K562 (cell line): ENCODE measurements at regions not wholly inside any gene's neighbourhood (a gene's known extent, or its start where the extent isn't known, plus 50 kb on each side); places are given as distances from the start of the nearest gene placed in this dataset.
"Not testable (repeated sequence)": the region's sequence is repeated elsewhere in the genome, so short reads cannot be mapped to it uniquely, and the experiment has no call there.

ENCODE experiments used
- ATAC-seq: fragments of 200-7000 bp; cut with Tn5 transposase; 3 replicates; pipeline ENCODE4 v1.9.1; 2020; ENCODE audit warnings: moderate library complexity
- BruUV-seq: library from RNA; stranded (reverse); fragments of 400-500 nt; replicated peaks from 2 replicates; lab custom pipeline; 2021; lab: Mats Ljungman, UMichigan
- CTCF ChIA-PET: fragments of 300-600 bp; formaldehyde crosslinking; extraction: SDS; loops from one replicate; lab custom pipeline; 2021; ENCODE audit warnings: low intra/inter-chr PET ratio; lab: Yijun Ruan, JAX
- POLR2A ChIA-PET: fragments of 300-600, 350-650 bp; sonication (Branson Sonifier 250); formaldehyde crosslinking; extraction: SDS; loops from one replicate; lab custom pipeline; 2021; ENCODE audit warnings: antibody characterized with exemption, inconsistent platforms; lab: Yijun Ruan, JAX
- DNase-seq, 4 experiments: peaks; one replicate each; pipeline versions ENCODE4 v3.0.0 to v3.0.0-alpha.2; 2011 to 2018; ENCODE audit warnings: low spot score in 3 of 4, mixed read lengths in 3 of 4; ENCODE audit errors: extremely low read depth in 1 of 4
- FAIRE-seq: peaks from 2 replicates; lab custom pipeline; 2011; peaks lifted over from hg19 to GRCh38; lab: Jason Lieb, UNC
- H2AFZ ChIP-seq: 2 replicates; pipeline ENCODE4 v1.6.0; 2011; ENCODE audit warnings: low read depth, low read length, control low read depth, inconsistent platforms
- H3K27ac ChIP-seq: fragments of 200-600 bp; 3 replicates; pipeline ENCODE4 v1.8.0; 2011; ENCODE audit warnings: low read depth, mild to moderate bottlenecking, control low read depth, inconsistent platforms, low read length, moderate library complexity, mixed read lengths; ENCODE audit errors: extremely low read depth
- H3K27me3 ChIP-seq, 2 experiments: fragments of 300-600 bp in 1 of 2; 2 replicates in 1 of 2; 3 replicates in 1 of 2; pipeline versions ENCODE4 v1.6.0 to v1.8.0; 2011; ENCODE audit warnings: inconsistent platforms in 2 of 2, low read length in 2 of 2, mild to moderate bottlenecking in 1 of 2, mixed read lengths in 1 of 2, moderate library complexity in 1 of 2; ENCODE audit not compliant: control insufficient read depth in 2 of 2, insufficient read depth in 2 of 2
- H3K36me3 ChIP-seq: fragments of 300-600 bp; 3 replicates; pipeline ENCODE4 v1.8.0; 2011; ENCODE audit warnings: mild to moderate bottlenecking, low read length, inconsistent platforms; ENCODE audit not compliant: control insufficient read depth, insufficient read depth
- H3K4me1 ChIP-seq, 2 experiments: fragments of 200-600 bp in 1 of 2; replicated peaks in 1 of 2; 2 replicates in 1 of 2; 3 replicates in 1 of 2; pipeline versions ENCODE4 v1.5.1 to v1.8.0; 2011; ENCODE audit warnings: inconsistent platforms in 2 of 2, low read length in 2 of 2, mild to moderate bottlenecking in 1 of 2, mixed read lengths in 1 of 2, moderate library complexity in 1 of 2; ENCODE audit not compliant: control insufficient read depth in 2 of 2, insufficient read depth in 2 of 2
- H3K4me2 ChIP-seq: 2 replicates; pipeline ENCODE4 v1.6.1; 2011; ENCODE audit warnings: low read length, control low read depth, inconsistent platforms, mixed read lengths; ENCODE audit not compliant: insufficient read depth
- H3K4me3 ChIP-seq: fragments of 200-600 bp; sonication (generic), shearing (Covaris generic); 2 replicates; pipeline ENCODE4 v1.5.1; 2016; ENCODE audit warnings: control low read depth, inconsistent platforms
- H3K79me2 ChIP-seq: fragments of 200-600 bp; 3 replicates; pipeline ENCODE4 v1.8.0; 2011; ENCODE audit warnings: low read length, inconsistent platforms; ENCODE audit not compliant: control insufficient read depth, insufficient read depth
- H3K9ac ChIP-seq, 2 experiments: 2 replicates each; pipeline versions ENCODE4 v1.6.0 to v1.6.1; 2011; ENCODE audit warnings: low read depth in 2 of 2, low read length in 2 of 2, control low read depth in 1 of 2, inconsistent platforms in 1 of 2, mild to moderate bottlenecking in 1 of 2, mixed read lengths in 1 of 2; ENCODE audit not compliant: insufficient read depth in 1 of 2
- H3K9me1 ChIP-seq: one replicate; pipeline ENCODE4 v1.6.0; 2011; ENCODE audit warnings: inconsistent platforms, mild to moderate bottlenecking, low read length, moderate library complexity; ENCODE audit not compliant: control insufficient read depth, insufficient read depth
- H3K9me3 ChIP-seq: replicated peaks from 2 replicates; pipeline ENCODE4 v1.5.1; 2011; ENCODE audit warnings: low read depth, low read length, inconsistent platforms; ENCODE audit not compliant: control insufficient read depth, insufficient read depth
- H4K20me1 ChIP-seq: replicated peaks from 2 replicates; pipeline ENCODE4 v1.6.1; 2011; ENCODE audit warnings: low read length, inconsistent platforms, mixed read lengths; ENCODE audit not compliant: control insufficient read depth, insufficient read depth
- HIVEP1 ChIP-seq: fragments of 250-450 bp; sonication (Bioruptor Pico); IDR thresholded peaks from 2 replicates; pipeline ENCODE4 v1.4.0; 2020; ENCODE audit warnings: mild to moderate bottlenecking
- ILK ChIP-seq: fragments of 450-650 bp; IDR thresholded peaks from 2 replicates; pipeline ENCODE4 v1.6.1; 2016; ENCODE audit warnings: missing genetic modification characterization, low read depth, mild to moderate bottlenecking, missing compliant biosample characterization, moderate library complexity, borderline replicate concordance
- MED1 ChIP-seq: sonication (generic); formaldehyde crosslinking; IDR thresholded peaks from 2 replicates; pipeline ENCODE4 v1.8.1; 2023; ENCODE audit warnings: missing genetic modification reagents, borderline replicate concordance
- MXI1 ChIP-seq: IDR thresholded peaks from 2 replicates; pipeline ENCODE4 v1.6.1; 2011; ENCODE audit warnings: low read depth, mild to moderate bottlenecking, improper control_type of control experiment, low read length
- WGBS: fragments of 100-300 bp; shearing (Covaris generic); methylation state at CpG from one replicate; pipeline ENCODE4 v1.1.6; 2016; ENCODE audit warnings: low coverage, mixed read lengths; ENCODE audit not compliant: insufficient coverage; ENCODE audit errors: missing lambda C conversion rate; 5-methylcytosine and 5-hydroxymethylcytosine counted together
- in situ Hi-C: fragments of 300-500 bp; cut with MboI; formaldehyde crosslinking; loops from 4 replicates; pipeline ENCODE4 v1.15.0; 2018; ENCODE audit warnings: inconsistent platforms, mixed read lengths
- intact Hi-C: fragments of 100-400 bp; cut with micrococcal nuclease; formaldehyde crosslinking; loops from 2 replicates; pipeline ENCODE4 v1.14.2; 2022
- TF ChIP-seq, protein P1 (sequence below): fragments of 450-650 bp; IDR thresholded peaks from 2 replicates; pipeline ENCODE4 v1.6.1; 2016; ENCODE audit warnings: low read depth

DNA sequence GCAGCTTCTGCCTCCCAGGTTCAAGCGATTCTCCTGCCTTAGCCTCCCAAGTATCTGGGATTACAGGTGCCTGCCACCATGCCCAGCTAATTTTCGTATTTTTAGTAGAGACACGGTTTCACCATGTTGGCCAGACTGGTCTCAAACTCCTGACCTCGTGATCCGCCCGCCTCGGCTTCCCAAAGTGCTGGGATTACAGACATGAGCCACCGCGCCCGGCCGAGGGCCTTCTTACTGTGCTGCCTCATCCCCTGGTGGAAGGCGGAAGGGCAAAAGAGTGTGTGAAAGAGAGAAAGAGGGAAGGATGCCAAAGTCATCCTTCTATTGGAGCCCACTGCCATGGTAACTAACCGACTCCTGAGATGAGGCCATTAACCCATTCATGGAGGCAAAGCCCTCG is 399.4 kb upstream of the TENM3 start:
- H3K36me3 ChIP-seq, H3K4me1 ChIP-seq, H3K79me2 ChIP-seq, H3K27me3 ChIP-seq, ATAC-seq, in situ Hi-C loops, intact Hi-C loops, H3K4me2 ChIP-seq, H4K20me1 ChIP-seq, H3K9ac ChIP-seq, BruUV-seq, H3K9me3 ChIP-seq, H3K9me1 ChIP-seq, H3K4me3 ChIP-seq, H2AFZ ChIP-seq, FAIRE-seq, H3K27ac ChIP-seq, CTCF ChIA-PET, DNase-seq, POLR2A ChIA-PET: not testable (repeated sequence)
- 1% methylated on average over 10 of the region's 14 CpGs for WGBS

DNA sequence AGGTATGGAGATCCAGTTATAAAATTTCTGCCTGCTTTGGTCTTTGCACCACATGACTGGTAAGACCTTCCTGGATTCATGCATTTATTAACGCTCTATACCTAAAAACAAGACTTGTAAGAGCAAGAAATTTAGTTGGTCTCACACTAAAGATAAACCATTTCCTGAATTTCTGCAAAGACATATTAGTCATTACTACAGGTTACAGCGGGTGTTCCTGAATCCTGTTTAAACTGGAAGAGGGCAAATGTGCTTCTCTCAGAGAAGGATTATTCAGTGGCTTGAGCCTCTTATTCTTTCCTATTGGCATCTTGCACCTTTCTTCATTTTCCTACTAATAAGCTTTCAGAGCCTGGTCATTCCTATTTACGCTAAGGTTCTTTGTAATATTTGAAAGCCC is 397.6 kb upstream of the TENM3 start:
- Histone ChIP-seq H3K4me3 (no peak overlapping the region), H4K20me1 (no peaks in the 10 kb centered on the region), H3K9me1 (no peaks in the 10 kb centered on the region), H3K4me1 (no peaks in the 10 kb centered on the region), H3K27ac (no peak overlapping the region), H3K27me3 (no peaks in the 10 kb centered on the region), H3K9ac (no peak overlapping the region), H3K79me2 (no peaks in the 10 kb centered on the region), H3K36me3 (no peaks in the 10 kb centered on the region), H3K9me3 (no peaks in the 10 kb centered on the region), H3K4me2 (no peak overlapping the region), H2AFZ (no peak overlapping the region)
- POLR2A ChIA-PET: no interaction called here
- no peak for DNase-seq
- BruUV-seq: no TSS peak
- intact Hi-C loops (no loop called here), in situ Hi-C loops (no loop called here)
- no peak for ATAC-seq
- CTCF ChIA-PET: no interaction called here
- TF ChIP-seq ILK (tag): no peak
- TF ChIP-seq, protein P1, sequence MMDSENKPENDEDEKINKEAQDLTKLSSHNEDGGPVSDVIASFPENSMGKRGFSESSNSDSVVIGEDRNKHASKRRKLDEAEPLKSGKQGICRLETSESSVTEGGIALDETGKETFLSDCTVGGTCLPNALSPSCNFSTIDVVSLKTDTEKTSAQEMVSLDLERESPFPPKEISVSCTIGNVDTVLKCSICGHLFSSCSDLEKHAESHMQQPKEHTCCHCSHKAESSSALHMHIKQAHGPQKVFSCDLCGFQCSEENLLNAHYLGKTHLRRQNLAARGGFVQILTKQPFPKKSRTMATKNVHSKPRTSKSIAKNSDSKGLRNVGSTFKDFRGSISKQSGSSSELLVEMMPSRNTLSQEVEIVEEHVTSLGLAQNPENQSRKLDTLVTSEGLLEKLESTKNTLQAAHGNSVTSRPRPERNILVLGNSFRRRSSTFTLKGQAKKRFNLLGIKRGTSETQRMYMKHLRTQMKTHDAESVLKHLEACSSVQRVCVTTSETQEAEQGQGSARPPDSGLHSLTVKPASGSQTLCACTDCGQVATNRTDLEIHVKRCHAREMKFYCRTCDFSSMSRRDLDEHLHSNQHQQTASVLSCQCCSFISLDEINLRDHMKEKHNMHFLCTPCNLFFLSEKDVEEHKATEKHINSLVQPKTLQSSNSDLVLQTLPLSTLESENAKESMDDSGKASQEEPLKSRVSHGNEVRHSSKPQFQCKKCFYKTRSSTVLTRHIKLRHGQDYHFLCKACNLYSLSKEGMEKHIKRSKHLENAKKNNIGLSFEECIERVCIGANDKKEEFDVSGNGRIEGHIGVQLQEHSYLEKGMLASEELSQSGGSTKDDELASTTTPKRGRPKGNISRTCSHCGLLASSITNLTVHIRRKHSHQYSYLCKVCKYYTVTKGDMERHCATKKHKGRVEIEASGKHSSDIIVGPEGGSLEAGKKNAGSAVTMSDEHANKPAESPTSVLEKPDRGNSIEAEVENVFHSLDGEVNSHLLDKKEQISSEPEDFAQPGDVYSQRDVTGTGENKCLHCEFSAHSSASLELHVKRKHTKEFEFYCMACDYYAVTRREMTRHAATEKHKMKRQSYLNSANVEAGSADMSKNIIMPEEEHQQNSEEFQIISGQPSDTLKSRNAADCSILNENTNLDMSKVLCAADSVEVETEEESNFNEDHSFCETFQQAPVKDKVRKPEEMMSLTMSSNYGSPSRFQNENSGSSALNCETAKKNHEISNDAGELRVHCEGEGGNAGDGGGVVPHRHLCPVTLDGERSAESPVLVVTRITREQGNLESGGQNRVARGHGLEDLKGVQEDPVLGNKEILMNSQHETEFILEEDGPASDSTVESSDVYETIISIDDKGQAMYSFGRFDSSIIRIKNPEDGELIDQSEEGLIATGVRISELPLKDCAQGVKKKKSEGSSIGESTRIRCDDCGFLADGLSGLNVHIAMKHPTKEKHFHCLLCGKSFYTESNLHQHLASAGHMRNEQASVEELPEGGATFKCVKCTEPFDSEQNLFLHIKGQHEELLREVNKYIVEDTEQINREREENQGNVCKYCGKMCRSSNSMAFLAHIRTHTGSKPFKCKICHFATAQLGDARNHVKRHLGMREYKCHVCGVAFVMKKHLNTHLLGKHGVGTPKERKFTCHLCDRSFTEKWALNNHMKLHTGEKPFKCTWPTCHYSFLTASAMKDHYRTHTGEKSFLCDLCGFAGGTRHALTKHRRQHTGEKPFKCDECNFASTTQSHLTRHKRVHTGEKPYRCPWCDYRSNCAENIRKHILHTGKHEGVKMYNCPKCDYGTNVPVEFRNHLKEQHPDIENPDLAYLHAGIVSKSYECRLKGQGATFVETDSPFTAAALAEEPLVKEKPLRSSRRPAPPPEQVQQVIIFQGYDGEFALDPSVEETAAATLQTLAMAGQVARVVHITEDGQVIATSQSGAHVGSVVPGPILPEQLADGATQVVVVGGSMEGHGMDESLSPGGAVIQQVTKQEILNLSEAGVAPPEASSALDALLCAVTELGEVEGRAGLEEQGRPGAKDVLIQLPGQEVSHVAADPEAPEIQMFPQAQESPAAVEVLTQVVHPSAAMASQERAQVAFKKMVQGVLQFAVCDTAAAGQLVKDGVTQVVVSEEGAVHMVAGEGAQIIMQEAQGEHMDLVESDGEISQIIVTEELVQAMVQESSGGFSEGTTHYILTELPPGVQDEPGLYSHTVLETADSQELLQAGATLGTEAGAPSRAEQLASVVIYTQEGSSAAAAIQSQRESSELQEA: no peak
- no peak for TF ChIP-seq MED1
- TF ChIP-seq MXI1: no peak
- TF ChIP-seq HIVEP1 (CRISPR knock-in tag): no peak
- no peak for FAIRE-seq
- WGBS: 0% methylated on average over 3 of the region's 3 CpGs
